GM19468 (cell line): ENCODE measurements at regions not wholly inside any gene's neighbourhood (a gene's known extent, or its start where the extent isn't known, plus 50 kb on each side); places are given as distances from the start of the nearest gene placed in this dataset.
"Not testable (repeated sequence)": the region's sequence is repeated elsewhere in the genome, so short reads cannot be mapped to it uniquely, and the experiment has no call there.

Experiments
- ATAC-seq: cut with Tn5 transposase; IDR thresholded peaks from one replicate; pipeline ENCODE4 v1.9.1; 2021; ENCODE audit warnings: mild to moderate bottlenecking, moderate library complexity, moderate number of reproducible peaks; ENCODE audit not compliant: unreplicated experiment; ENCODE audit errors: extremely low read depth

- no peak for ATAC-seq
Measured at GRCh38 chr21:24486973-24487372, 1120.3 kb downstream of the MRPL39 start.

DNA sequence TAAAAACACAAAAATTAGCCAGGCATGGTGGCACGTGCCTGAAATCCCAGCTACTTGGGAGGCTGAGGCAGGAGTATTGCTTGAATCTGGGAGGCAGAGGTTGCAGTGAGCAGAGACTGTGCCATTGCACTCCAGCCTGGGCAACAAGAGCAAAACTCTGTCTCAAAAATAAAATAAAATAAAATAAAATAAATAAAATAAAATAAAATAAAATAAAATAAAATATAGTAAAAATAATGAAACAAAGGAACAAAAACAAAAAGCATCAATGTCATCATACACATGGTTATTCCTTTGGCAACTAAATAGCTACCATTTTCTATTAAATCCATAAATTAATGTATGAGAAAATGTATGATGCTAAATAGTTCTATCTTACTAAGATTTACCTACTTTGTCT lies 1123.9 kb downstream of the MRPL39 start:
- not testable (repeated sequence) for ATAC-seq

- no peak for ATAC-seq
Measured at GRCh38 chr21:24470852-24471251, 1136.4 kb downstream of the MRPL39 start.

DNA sequence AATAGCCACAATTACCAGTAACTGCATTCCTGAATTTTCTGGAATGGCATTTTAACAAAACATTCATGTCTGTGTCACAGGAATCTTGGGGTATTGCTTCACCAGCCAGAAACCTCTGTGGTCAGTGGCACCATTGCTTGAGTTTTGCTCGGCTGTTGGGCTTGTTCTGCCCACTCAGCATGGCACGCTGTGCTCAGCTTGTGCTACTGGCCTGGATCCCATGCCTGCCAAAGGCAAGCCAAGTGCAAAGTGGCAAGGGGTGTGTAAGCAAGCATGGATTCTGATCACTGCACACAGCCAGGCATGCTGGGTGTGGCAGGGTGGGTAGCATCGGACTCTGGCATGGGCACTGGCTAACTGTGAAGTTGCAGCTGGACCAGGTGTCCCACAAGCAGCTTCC lies 1150.9 kb downstream of the MRPL39 start:
- ATAC-seq: no peak

DNA sequence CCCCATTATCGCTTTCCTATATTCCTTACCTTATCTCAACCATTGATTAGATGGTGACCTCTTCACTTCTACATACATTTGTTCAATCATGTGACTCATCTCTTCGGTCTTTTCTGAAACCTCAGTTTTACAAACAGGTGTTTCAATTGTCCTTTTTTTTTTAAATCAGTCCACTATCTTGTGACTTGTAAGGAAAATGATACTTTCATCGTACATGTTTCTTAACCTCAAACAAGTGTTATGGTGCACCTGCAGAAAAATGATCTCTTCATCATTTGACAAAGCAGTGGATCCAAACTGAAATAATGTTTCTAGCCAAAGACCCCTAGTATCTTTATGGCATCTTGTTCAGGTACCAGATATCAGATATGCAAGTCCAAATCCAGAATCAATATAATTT lies 1157.2 kb downstream of the MRPL39 start:
- ATAC-seq: no peak

DNA sequence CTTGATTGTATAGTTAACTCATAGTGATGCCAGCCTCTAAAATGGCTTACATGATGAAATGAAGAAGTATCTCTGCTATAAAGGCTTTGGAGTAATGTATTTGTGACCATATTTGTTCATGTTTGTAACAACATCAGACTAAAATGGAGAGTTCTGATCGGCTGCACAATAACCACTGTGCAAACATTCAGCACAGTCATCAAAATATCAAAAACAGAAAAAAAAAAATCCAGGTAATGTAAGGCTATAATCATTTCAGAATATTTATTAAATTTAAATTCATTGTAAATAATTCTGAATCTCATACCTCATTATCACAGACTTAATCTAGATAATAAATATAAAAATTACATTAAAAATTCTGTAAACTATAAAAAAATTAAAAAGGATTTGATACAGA lies 1161.8 kb downstream of the MRPL39 start:
- ATAC-seq: no peak

GRCh38 chr21:24444736-24445135 lies 1162.5 kb downstream of the MRPL39 start:
- no peak for ATAC-seq

DNA sequence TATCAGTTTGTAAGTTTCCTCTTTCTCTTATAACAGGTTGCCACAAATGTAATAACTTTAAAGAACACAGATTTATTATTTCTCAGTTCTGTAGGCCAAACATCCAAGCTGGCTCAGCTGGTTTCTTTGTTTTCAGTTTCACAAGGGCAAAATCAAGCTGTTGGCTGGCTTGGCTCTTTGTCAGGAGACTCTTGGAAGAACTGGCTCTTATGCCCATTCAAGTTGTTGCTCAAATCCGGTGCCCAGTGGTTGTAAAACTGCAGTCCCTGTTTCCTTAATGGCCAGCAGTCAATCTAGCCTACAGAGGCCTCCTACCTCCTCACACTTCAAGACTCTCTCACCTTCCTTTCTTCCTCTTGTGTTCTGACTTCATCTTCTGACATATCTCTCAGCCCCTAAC lies 1171.0 kb downstream of the MRPL39 start:
- ATAC-seq: no peak

DNA sequence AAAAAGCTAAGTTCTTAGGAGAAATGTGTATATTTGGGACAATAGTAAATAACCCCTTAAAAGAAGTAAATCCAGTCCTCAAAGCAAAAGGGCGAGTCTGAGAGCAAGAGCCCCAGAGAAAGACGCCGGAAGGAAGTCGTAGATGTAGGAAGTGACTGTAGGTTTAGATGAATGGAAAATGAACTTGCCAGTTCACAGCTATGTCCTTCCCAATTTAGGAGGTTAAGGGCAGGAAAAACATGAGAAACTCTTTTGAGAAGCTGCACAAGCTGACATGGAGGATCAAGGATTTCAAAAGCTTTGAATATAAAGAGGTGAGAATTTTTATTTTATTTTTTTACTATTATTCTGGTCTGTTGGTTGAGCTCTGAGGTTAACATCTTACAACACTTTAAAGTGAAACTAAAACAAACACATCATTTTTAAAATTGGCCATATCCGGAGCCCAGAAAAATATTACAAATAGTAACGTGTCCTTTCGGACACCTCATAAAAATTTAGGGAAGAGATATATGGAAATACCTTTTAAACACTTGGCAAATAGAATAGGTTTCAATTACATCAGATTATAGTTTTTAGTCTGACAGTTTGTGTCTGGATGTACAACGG lies 1178.6 kb downstream of the MRPL39 start:
- ATAC-seq: no peak

GRCh38 chr21:24424776-24425175 lies 1182.5 kb downstream of the MRPL39 start:
- ATAC-seq: no peak

GRCh38 chr21:24423546-24423945 lies 1183.7 kb downstream of the MRPL39 start:
- no peak for ATAC-seq

DNA sequence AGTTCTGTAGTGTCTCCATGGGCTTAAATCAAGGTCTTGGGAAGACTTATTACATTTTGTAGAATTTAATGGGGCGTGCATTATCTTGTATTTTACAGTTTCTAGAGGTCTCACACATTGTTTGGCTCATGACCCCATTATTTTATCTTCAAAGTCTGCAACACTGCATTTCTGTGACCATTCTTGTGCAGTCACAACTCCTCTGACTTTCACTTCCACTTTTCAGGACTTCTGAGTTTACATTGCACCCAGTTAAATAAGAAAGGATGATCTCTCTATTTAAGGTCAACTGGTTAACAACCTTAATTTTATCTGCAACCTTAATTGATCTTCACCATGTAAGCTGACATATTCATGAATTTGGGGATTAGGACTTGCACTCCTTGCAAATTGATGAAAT lies 1186.6 kb downstream of the MRPL39 start:
- ATAC-seq: peak; percentile 70

DNA sequence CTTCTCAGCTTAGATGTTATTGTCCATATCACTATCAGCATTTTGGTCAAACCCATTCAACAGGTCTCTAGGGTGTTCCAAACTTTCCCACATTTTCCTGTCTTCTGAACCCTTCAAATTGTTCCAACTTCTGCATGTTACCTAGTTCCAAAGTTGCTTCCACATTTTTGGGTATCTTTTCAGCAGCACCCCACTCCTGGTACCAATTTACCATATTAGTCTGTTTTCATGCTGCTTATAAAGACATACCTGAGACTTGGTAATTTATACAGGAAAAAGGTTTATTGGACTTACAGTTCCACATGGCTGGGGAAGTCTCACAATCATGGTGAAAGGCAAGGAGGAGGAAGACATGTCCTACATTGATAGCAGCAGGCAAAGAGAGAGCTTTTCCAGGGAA lies 1187.6 kb downstream of the MRPL39 start:
- ATAC-seq: not testable (repeated sequence)

DNA sequence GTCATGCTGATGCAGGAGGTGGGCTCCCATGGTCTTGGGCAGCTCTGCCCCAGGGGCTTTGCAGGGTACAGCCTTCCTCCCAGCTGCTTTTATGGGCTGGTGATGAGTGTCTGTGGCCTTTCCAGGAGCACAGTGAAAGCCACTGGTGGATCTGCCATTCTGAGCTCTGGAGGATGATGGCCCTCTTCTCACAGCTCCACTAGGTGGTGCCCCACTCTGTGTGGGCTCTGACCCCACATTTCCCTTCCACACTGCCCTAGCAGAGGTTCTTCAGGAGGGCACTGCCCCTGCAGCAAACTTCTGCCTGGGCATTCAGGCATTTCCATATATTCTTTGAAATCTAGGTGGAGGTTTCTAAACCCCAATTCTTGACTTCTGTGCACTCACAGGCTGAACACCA lies 1188.6 kb downstream of the MRPL39 start:
- no peak for ATAC-seq

DNA sequence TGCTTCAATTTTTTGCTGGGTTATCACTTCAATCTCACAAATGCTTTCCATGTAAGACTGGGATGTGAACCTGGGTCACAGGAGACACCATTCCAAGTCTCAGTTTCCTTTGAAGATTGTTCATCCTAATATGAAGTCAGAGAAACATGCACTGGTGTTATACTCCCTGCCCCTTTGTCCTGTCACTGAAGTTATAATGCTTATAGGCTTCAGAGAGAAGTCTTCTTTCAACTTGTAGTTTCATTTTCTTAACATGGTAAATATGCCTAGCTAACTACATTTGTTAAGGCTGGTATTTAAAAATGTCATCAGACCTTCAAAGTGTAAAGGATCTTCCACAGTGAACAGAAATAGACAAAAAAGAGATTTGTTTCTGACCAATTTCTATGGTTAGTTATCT lies 1195.9 kb downstream of the MRPL39 start:
- no peak for ATAC-seq

DNA sequence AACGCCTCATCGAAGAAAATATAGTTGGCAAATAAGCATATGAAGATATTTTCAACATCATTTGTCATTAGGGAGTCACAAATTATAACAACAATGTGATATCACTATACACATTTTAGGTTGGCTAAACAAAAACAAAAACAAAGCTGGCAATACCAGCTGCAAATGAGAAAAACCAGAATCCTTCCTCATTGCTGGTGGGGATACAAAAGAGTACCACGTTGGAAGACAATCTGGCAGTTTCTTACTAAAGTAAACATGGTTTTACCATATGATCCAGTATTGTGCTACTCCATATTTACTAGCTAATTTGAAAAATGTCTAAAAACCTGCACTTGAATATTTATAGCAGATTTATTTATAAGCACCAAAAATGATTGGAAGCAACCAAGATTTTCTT lies 1204.1 kb downstream of the MRPL39 start:
- ATAC-seq: no peak

GRCh38 chr21:24395320-24395923 lies 1211.9 kb downstream of the MRPL39 start:
- no peak for ATAC-seq

DNA sequence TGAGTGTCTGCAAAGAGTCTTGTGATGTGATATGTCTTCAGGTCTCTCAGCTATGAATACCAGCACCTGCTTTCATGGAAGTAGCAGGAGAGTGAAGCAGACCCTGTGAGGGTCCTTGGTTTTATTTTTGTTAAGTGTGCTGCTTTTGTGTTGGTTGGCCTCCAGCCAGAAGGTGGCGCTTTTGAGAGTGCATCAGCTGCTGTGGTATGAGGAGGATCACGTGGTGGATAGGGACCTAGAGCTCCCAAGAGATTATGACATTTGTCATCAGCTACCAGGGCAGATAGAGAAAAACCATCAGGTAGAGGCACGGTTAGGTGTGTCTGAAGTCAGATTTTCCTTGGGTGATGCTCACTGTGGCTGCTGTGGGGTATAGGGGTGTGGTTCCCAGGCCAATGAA lies 1232.1 kb downstream of the MRPL39 start:
- ATAC-seq: peak; percentile 66

GRCh38 chr21:24372506-24372905 lies 1234.8 kb downstream of the MRPL39 start:
- no peak for ATAC-seq

- ATAC-seq: no peak
Measured at GRCh38 chr21:24369746-24370145, 1237.5 kb downstream of the MRPL39 start.

GRCh38 chr21:24369278-24369677 lies 1238.0 kb downstream of the MRPL39 start:
- no peak for ATAC-seq

DNA sequence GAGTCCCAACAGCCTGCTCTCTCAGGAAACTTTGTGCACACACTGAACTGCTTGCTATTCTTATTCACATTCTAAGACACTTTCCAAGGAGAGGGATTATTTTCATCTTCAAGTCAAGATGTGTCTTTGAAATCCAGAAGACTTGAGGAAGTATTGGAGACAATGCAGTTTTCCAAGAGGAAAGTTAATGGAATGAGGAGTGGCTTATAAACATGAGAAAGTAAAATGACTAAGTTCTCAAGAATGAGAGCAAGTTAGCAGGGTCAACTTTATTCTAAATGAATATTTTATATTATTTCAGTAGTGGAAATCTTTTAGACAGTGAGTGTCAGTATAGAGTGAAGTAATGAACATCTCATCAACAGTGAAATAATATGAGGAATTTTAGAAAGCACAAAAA lies 1239.3 kb downstream of the MRPL39 start:
- no peak for ATAC-seq
